Upper lobe of left lung (tissue), 6 donors: ENCODE measurements at regions not wholly inside any gene's neighbourhood (a gene's known extent, or its start where the extent isn't known, plus 50 kb on each side); places are given as distances from the start of the nearest gene placed in this dataset.

ENCODE experiments used
- ATAC-seq, 2 donors: fragments of 200-7000 bp; cut with Tn5 transposase; one replicate each; pipeline ENCODE4 v1.9.1; 2022; ENCODE audit warnings: mild to moderate bottlenecking in 2 of 2, moderate library complexity in 2 of 2; ENCODE audit not compliant: low FRiP score in 2 of 2
- DNase-seq, 2 donors: peaks; one replicate each; pipeline ENCODE4 v3.0.0-alpha.2; 2019 to 2020
- H3K27ac ChIP-seq, 4 donors: fragments of 200-600 bp; sonication (generic); one replicate each; pipeline ENCODE4 v1.5.1; 2016 to 2019
- H3K27me3 ChIP-seq, 4 donors: fragments of 200-600 bp; sonication (generic); one replicate each; pipeline ENCODE4 v1.5.1; 2017 to 2019
- H3K36me3 ChIP-seq, 4 donors: fragments of 200-600 bp; sonication (generic); one replicate each; pipeline ENCODE4 v1.5.1; 2016 to 2019
- H3K4me1 ChIP-seq, 4 donors: fragments of 200-600 bp; sonication (generic); one replicate each; pipeline ENCODE4 v1.5.1; 2018 to 2019
- H3K4me3 ChIP-seq, 4 donors: fragments of 200-600 bp; sonication (generic); one replicate each; pipeline ENCODE4 v1.5.1; 2017 to 2019; ENCODE audit warnings: mild to moderate bottlenecking in 2 of 4, moderate library complexity in 1 of 4
- H3K9me3 ChIP-seq, 4 donors: fragments of 200-600 bp; sonication (generic); one replicate each; pipeline ENCODE4 v1.5.1; 2018 to 2019
- CTCF ChIP-seq, 6 experiments: fragments of 450-650 bp in 4 of 6; fragments of 200-600 bp in 2 of 6; sonication (generic) in 2 of 6; IDR thresholded peaks; one replicate each; pipeline ENCODE4 v1.5.1; 2016 to 2019; ENCODE audit warnings: antibody characterized with exemption in 6 of 6
- EP300 ChIP-seq, 4 donors: sonication (generic); formaldehyde crosslinking; IDR thresholded peaks; one replicate each; pipeline ENCODE4 v1.5.1; 2017; ENCODE audit warnings: antibody characterized with exemption in 4 of 4, control low read depth in 2 of 4
- POLR2A ChIP-seq, 4 donors: fragments of 450-650 bp; IDR thresholded peaks; one replicate each; pipeline ENCODE4 v1.5.1; 2016 to 2017; ENCODE audit warnings: antibody characterized with exemption in 4 of 4, mild to moderate bottlenecking in 2 of 4
- POLR2AphosphoS5 ChIP-seq, 2 donors: sonication (generic); formaldehyde crosslinking; IDR thresholded peaks; one replicate each; pipeline ENCODE4 v1.5.1; 2017; ENCODE audit warnings: antibody characterized with exemption in 2 of 2
- WGBS, 2 donors: methylation state at CpG; one replicate each; pipeline ENCODE4 v1.1.5; 2017 to 2018; 5-methylcytosine and 5-hydroxymethylcytosine counted together
- donor health status: DM: no; HTN: no; CAD: no; lungs with moderate emphysema.
- donor health status: DM: no; HTN: yes; CAD: no; lungs with severe emphysema.

- H3K27ac ChIP-seq = no peak overlapping the region
- ATAC-seq (no peak), DNase-seq (no peak)
- no peaks in the 10 kb centered on the region for H3K9me3 ChIP-seq
- H3K4me1 ChIP-seq = peaks cover 0 to 5% (median 0%) of the 10 kb centered on the region in 4 donors
- no peaks in the 10 kb centered on the region for H3K27me3 ChIP-seq
- 82 to 83% methylated on average over 1 of the region's 1 CpG for WGBS, 2 donors
- TF ChIP-seq EP300 (IDR thresholded peaks at IDR 0.05) = no peak
- TF ChIP-seq POLR2A (IDR thresholded peaks at IDR 0.05) = no peak
- TF ChIP-seq CTCF (IDR thresholded peaks at IDR 0.05) = no peak
- no peak for TF ChIP-seq POLR2AphosphoS5 (IDR thresholded peaks at IDR 0.05)
- H3K36me3 ChIP-seq = no peaks in the 10 kb centered on the region
- H3K4me3 ChIP-seq = no peak overlapping the region
Observed at GRCh38 chr4:97144199-97144598, 999.1 kb downstream of the STPG2 start.

- Histone ChIP-seq H3K4me3 (no peak overlapping the region), H3K9me3 (no peaks in the 10 kb centered on the region), H3K27me3 (no peaks in the 10 kb centered on the region), H3K27ac (no peak overlapping the region), H3K36me3 (no peaks in the 10 kb centered on the region), H3K4me1 (no peaks in the 10 kb centered on the region)
- 80 to 86% methylated on average over 2 of the region's 2 CpGs for WGBS, 2 donors
- no peak for ATAC-seq
- no peak for TF ChIP-seq CTCF (IDR thresholded peaks at IDR 0.05)
- TF ChIP-seq EP300 (IDR thresholded peaks at IDR 0.05) = no peak
- no peak for TF ChIP-seq POLR2A (IDR thresholded peaks at IDR 0.05)
- TF ChIP-seq POLR2AphosphoS5 (IDR thresholded peaks at IDR 0.05) = no peak
- DNase-seq = no peak
Observed at GRCh38 chr4:97150966-97151365, 992.3 kb downstream of the STPG2 start.

GRCh38 chr4:97152149-97152548 lies 991.1 kb downstream of the STPG2 start:
- DNase-seq (no peak), ATAC-seq (no peak)
- no peak for TF ChIP-seq POLR2AphosphoS5 (IDR thresholded peaks at IDR 0.05)
- TF ChIP-seq CTCF (IDR thresholded peaks at IDR 0.05) = no peak
- no peak for TF ChIP-seq POLR2A (IDR thresholded peaks at IDR 0.05)
- TF ChIP-seq EP300 (IDR thresholded peaks at IDR 0.05) = no peak
- Histone ChIP-seq H3K4me1 (no peaks in the 10 kb centered on the region), H3K4me3 (no peak overlapping the region), H3K27ac (no peak overlapping the region), H3K36me3 (no peaks in the 10 kb centered on the region), H3K9me3 (no peaks in the 10 kb centered on the region), H3K27me3 (no peaks in the 10 kb centered on the region)

- no peaks in the 10 kb centered on the region for H3K9me3 ChIP-seq
- ATAC-seq = no peak
- H3K27ac ChIP-seq = no peak overlapping the region
- no peaks in the 10 kb centered on the region for H3K4me1 ChIP-seq
- H3K36me3 ChIP-seq = no peaks in the 10 kb centered on the region
- H3K27me3 ChIP-seq = no peaks in the 10 kb centered on the region
- no peak overlapping the region for H3K4me3 ChIP-seq
- WGBS, 2 donors = 88 to 92% methylated on average over 1 of the region's 1 CpG
- TF ChIP-seq CTCF (IDR thresholded peaks at IDR 0.05) (no peak), POLR2A (IDR thresholded peaks at IDR 0.05) (no peak), EP300 (IDR thresholded peaks at IDR 0.05) (no peak), POLR2AphosphoS5 (IDR thresholded peaks at IDR 0.05) (no peak)
- DNase-seq = no peak
Observed at GRCh38 chr4:97153042-97153441, 990.2 kb downstream of the STPG2 start.

- DNase-seq (no peak), ATAC-seq (no peak)
- no peaks in the 10 kb centered on the region for H3K4me1 ChIP-seq
- H3K36me3 ChIP-seq = no peaks in the 10 kb centered on the region
- H3K27ac ChIP-seq = no peak overlapping the region
- 69 to 70% methylated on average over 1 of the region's 1 CpG for whole genome bisulfite sequencing, 2 donors
- H3K9me3 ChIP-seq = no peaks in the 10 kb centered on the region
- H3K4me3 ChIP-seq = no peak overlapping the region
- H3K27me3 ChIP-seq = no peaks in the 10 kb centered on the region
- TF ChIP-seq CTCF (IDR thresholded peaks at IDR 0.05) (no peak), POLR2A (IDR thresholded peaks at IDR 0.05) (no peak), EP300 (IDR thresholded peaks at IDR 0.05) (no peak), POLR2AphosphoS5 (IDR thresholded peaks at IDR 0.05) (no peak)
Observed at GRCh38 chr4:97159625-97160024, 983.7 kb downstream of the STPG2 start.
